Lower leg skin (tissue), 3 donors: ENCODE measurements at regions not wholly inside any gene's neighbourhood (a gene's known extent, or its start where the extent isn't known, plus 50 kb on each side); places are given as distances from the start of the nearest gene placed in this dataset.

Experiments
- CTCF ChIP-seq, 3 donors: fragments of 450-650 bp; IDR thresholded peaks; one replicate each; pipeline ENCODE4 v1.5.1; 2016; ENCODE audit warnings: antibody characterized with exemption in 3 of 3, mild to moderate bottlenecking in 3 of 3, moderate library complexity in 2 of 3
- POLR2A ChIP-seq, 2 donors: fragments of 450-650 bp; IDR thresholded peaks; one replicate each; pipeline ENCODE4 v1.6.1; 2016 to 2017; ENCODE audit warnings: antibody characterized with exemption in 2 of 2, mild to moderate bottlenecking in 1 of 2, moderate library complexity in 1 of 2

GRCh38 chr2:64845273-64845905 lies 143.8 kb upstream of the SLC1A4 start:
- TF ChIP-seq POLR2A (IDR thresholded peaks at IDR 0.05) (no peak), CTCF (IDR thresholded peaks at IDR 0.05) (no peak)
